ENCODE measurements at regions not wholly inside any gene's neighbourhood (a gene's known extent, or its start where the extent isn't known, plus 50 kb on each side); places are given as distances from the start of the nearest gene placed in this dataset.

- POLR2A ChIA-PET (ENCODE audit: unreplicated experiment), result no interaction called here
- Histone ChIP-seq H3K79me2 (ENCODE audit: low read length) (no peaks in the 10 kb centered on the region), H3K9ac (ENCODE audit: low read length) (peak overlapping the region; percentile 6; the same call in 1 of the 2 replicates), H4K20me1 (ENCODE audit: low read length) (no peaks in the 10 kb centered on the region), H3K27ac (ENCODE audit: low read length) (peak overlapping the region; percentile 81), H3K9me3 (ENCODE audit: low read length) (no peaks in the 10 kb centered on the region), H2AFZ (ENCODE audit: low read length) (peak overlapping the region; percentile 45; the same call in 1 of the 2 replicates), H3K4me1 (ENCODE audit: insufficient read depth, low read length) (peaks cover 13% of the 10 kb centered on the region), H3K36me3 (ENCODE audit: low read depth, low read length) (no peaks in the 10 kb centered on the region), H3K4me2 (ENCODE audit: low read length) (peak overlapping the region; percentile 57), H3K4me3 (ENCODE audit: low read length) (no peak overlapping the region), H3K27me3 (ENCODE audit: low read length) (no peaks in the 10 kb centered on the region), H3F3A (ENCODE audit: low read length, unreplicated experiment) (no peaks in the 10 kb centered on the region), H3K9me2 (replicated peaks; ENCODE audit: low read length) (no peaks in the 10 kb centered on the region)
- CTCF ChIA-PET, result no interaction called here
- BruUV-seq (replicated peaks), result no TSS peak
- TF ChIP-seq EZH2phosphoT487 (IDR thresholded peaks at IDR 0.05; ENCODE audit: borderline replicate concordance, low read length) (no peak), CTCF (conservative IDR thresholded peaks at IDR 0.05; ENCODE audit: low read depth, low read length) (no peak), EZH2 (IDR thresholded peaks at IDR 0.05; ENCODE audit: low read length, unreplicated experiment) (no peak)
- intact Hi-C loops (cut with micrococcal nuclease), result loop anchor here (5.0 kb wide), 1 partner anchor 54 kb away; no protein-coding TSS in a partner anchor
- DNase-seq, result peak; percentile 93
- ATAC-seq, result peak; percentile 94
Observed at GRCh38 chr2:19048593-19049266, 309.7 kb downstream of the OSR1 start.

GRCh38 chr2:19046986-19047780 lies 311.2 kb downstream of the OSR1 start:
- Histone ChIP-seq H3K27me3 (ENCODE audit: low read length) (no peaks in the 10 kb centered on the region), H3K9me3 (ENCODE audit: low read length) (no peaks in the 10 kb centered on the region), H3K79me2 (ENCODE audit: low read length) (no peaks in the 10 kb centered on the region), H3K4me1 (ENCODE audit: insufficient read depth, low read length) (peaks cover 13% of the 10 kb centered on the region), H3K9me2 (replicated peaks; ENCODE audit: low read length) (no peaks in the 10 kb centered on the region), H3K4me3 (ENCODE audit: low read length) (no peak overlapping the region), H3K27ac (ENCODE audit: low read length) (no peak overlapping the region), H2AFZ (ENCODE audit: low read length) (no peak overlapping the region), H3K4me2 (ENCODE audit: low read length) (no peak overlapping the region), H3F3A (ENCODE audit: low read length, unreplicated experiment) (no peaks in the 10 kb centered on the region), H4K20me1 (ENCODE audit: low read length) (no peaks in the 10 kb centered on the region), H3K9ac (ENCODE audit: low read length) (no peak overlapping the region), H3K36me3 (ENCODE audit: low read depth, low read length) (no peaks in the 10 kb centered on the region)
- CTCF ChIA-PET, result no interaction called here
- BruUV-seq (replicated peaks), result no TSS peak
- no peak for TF ChIP-seq CTCF (conservative IDR thresholded peaks at IDR 0.05; ENCODE audit: low read depth, low read length)
- TF ChIP-seq EZH2 (IDR thresholded peaks at IDR 0.05; ENCODE audit: low read length, unreplicated experiment), result no peak
- ATAC-seq (no peak), DNase-seq (no peak)
- intact Hi-C loops (cut with micrococcal nuclease), result loop anchor here (5.0 kb wide), 1 partner anchor 55 kb away; no protein-coding TSS in a partner anchor
- POLR2A ChIA-PET (ENCODE audit: unreplicated experiment), result no interaction called here

- DNase-seq, result no peak
- TF ChIP-seq EZH2 (IDR thresholded peaks at IDR 0.05; ENCODE audit: low read length, unreplicated experiment), result no peak
- TF ChIP-seq EZH2phosphoT487 (IDR thresholded peaks at IDR 0.05; ENCODE audit: borderline replicate concordance, low read length), result no peak
- no peak for TF ChIP-seq CTCF (conservative IDR thresholded peaks at IDR 0.05; ENCODE audit: low read depth, low read length)
- no peak overlapping the region for H3K4me2 ChIP-seq (ENCODE audit: low read length)
- no peaks in the 10 kb centered on the region for H3K9me3 ChIP-seq (ENCODE audit: low read length)
- no TSS peak for BruUV-seq (replicated peaks)
- intact Hi-C loops (cut with micrococcal nuclease), result loop anchor here (5.0 kb wide), 1 partner anchor 57 kb away; no protein-coding TSS in a partner anchor
- no peak overlapping the region for H2AFZ ChIP-seq (ENCODE audit: low read length)
- no peak overlapping the region for H3K4me3 ChIP-seq (ENCODE audit: low read length)
- no peaks in the 10 kb centered on the region for H4K20me1 ChIP-seq (ENCODE audit: low read length)
- H3K27me3 ChIP-seq (ENCODE audit: low read length), result no peaks in the 10 kb centered on the region
- no peaks in the 10 kb centered on the region for H3K9me2 ChIP-seq (replicated peaks; ENCODE audit: low read length)
- ChIA-PET POLR2A (ENCODE audit: unreplicated experiment) (no interaction called here), CTCF (no interaction called here)
- H3K27ac ChIP-seq (ENCODE audit: low read length), result no peak overlapping the region
- no peaks in the 10 kb centered on the region for H3F3A ChIP-seq (ENCODE audit: low read length, unreplicated experiment)
- no peak overlapping the region for H3K9ac ChIP-seq (ENCODE audit: low read length)
- ATAC-seq, result no peak
- H3K79me2 ChIP-seq (ENCODE audit: low read length), result no peaks in the 10 kb centered on the region
- peaks cover 13% of the 10 kb centered on the region for H3K4me1 ChIP-seq (ENCODE audit: insufficient read depth, low read length)
- no peaks in the 10 kb centered on the region for H3K36me3 ChIP-seq (ENCODE audit: low read depth, low read length)
Observed at GRCh38 chr2:19045151-19045550, 313.3 kb downstream of the OSR1 start.
